Mucosa of descending colon (tissue), 3 donors: ENCODE measurements at regions not wholly inside any gene's neighbourhood (a gene's known extent, or its start where the extent isn't known, plus 50 kb on each side); places are given as distances from the start of the nearest gene placed in this dataset.
"Not testable (repeated sequence)": the region's sequence is repeated elsewhere in the genome, so short reads cannot be mapped to it uniquely, and the experiment has no call there.

ENCODE experiments used
- ATAC-seq: fragments of 200-7000 bp; cut with Tn5 transposase; one replicate; pipeline ENCODE4 v1.9.1; 2020; ENCODE audit warnings: mild to moderate bottlenecking, moderate library complexity
- DNase-seq, 3 donors: peaks; one replicate each; pipeline ENCODE4 v3.0.0-alpha.2; 2020
- H3K36me3 ChIP-seq: fragments of 200-600 bp; one replicate; pipeline ENCODE4 v1.8.0; 2021; ENCODE audit warnings: low read depth, mild to moderate bottlenecking
- H3K4me1 ChIP-seq: fragments of 200-600 bp; one replicate; pipeline ENCODE4 v1.8.0; 2021; ENCODE audit warnings: low read depth, mild to moderate bottlenecking
- H3K4me3 ChIP-seq: fragments of 200-600 bp; one replicate; pipeline ENCODE4 v1.8.0; 2021; ENCODE audit warnings: mild to moderate bottlenecking
- H3K9me3 ChIP-seq: fragments of 200-600 bp; one replicate; pipeline ENCODE4 v1.8.0; 2021; ENCODE audit warnings: mild to moderate bottlenecking
- intact Hi-C, 2 donors: fragments of 100-400 bp; cut with DNase I in 1 of 2; cut with micrococcal nuclease in 1 of 2; formaldehyde crosslinking; loops; one replicate each; pipeline versions ENCODE4 v1.11.0 to v1.11.1; 2022; cut with DNase I, micrococcal nuclease
- TF ChIP-seq, protein P1 (sequence below): fragments of 200-600 bp; IDR thresholded peaks from one replicate; pipeline ENCODE4 v1.8.0; 2022; ENCODE audit warnings: antibody characterized with exemption, mild to moderate bottlenecking
- donor health status: DM: no; HTN: no; CAD: no; lungs with moderate emphysema.
- donor health status: DM: no; HTN: no; CAD: no.
- donor health status: DM: no; HTN: yes; CAD: no.

DNA sequence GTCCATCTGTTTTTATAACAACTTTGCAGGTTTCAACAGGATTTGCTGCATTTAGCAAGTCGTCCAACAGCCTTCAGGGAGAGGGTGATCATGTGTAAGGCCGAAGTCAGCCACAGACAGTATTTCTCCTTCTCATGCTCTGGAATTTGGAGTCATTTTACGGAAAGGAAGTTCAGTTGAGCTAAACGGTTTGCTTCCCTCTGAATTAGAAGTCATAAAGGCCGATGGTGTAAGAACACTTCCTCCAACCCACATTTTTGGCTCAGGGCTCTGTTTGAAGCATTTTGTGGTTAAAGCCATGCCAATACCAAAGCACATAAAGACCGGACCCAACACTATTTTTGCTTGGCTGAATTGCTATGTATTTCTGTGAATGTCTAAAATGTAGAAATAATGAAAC is 129.5 kb downstream of the TMEM182 start:
- intact Hi-C loops = no loop called here
- ATAC-seq (no peak), DNase-seq (no peak)
- Histone ChIP-seq H3K4me1 (no peaks in the 10 kb centered on the region), H3K4me3 (no peak overlapping the region), H3K36me3 (no peaks in the 10 kb centered on the region), H3K9me3 (no peaks in the 10 kb centered on the region)
- TF ChIP-seq, protein P1, sequence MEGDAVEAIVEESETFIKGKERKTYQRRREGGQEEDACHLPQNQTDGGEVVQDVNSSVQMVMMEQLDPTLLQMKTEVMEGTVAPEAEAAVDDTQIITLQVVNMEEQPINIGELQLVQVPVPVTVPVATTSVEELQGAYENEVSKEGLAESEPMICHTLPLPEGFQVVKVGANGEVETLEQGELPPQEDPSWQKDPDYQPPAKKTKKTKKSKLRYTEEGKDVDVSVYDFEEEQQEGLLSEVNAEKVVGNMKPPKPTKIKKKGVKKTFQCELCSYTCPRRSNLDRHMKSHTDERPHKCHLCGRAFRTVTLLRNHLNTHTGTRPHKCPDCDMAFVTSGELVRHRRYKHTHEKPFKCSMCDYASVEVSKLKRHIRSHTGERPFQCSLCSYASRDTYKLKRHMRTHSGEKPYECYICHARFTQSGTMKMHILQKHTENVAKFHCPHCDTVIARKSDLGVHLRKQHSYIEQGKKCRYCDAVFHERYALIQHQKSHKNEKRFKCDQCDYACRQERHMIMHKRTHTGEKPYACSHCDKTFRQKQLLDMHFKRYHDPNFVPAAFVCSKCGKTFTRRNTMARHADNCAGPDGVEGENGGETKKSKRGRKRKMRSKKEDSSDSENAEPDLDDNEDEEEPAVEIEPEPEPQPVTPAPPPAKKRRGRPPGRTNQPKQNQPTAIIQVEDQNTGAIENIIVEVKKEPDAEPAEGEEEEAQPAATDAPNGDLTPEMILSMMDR = no peak

DNA sequence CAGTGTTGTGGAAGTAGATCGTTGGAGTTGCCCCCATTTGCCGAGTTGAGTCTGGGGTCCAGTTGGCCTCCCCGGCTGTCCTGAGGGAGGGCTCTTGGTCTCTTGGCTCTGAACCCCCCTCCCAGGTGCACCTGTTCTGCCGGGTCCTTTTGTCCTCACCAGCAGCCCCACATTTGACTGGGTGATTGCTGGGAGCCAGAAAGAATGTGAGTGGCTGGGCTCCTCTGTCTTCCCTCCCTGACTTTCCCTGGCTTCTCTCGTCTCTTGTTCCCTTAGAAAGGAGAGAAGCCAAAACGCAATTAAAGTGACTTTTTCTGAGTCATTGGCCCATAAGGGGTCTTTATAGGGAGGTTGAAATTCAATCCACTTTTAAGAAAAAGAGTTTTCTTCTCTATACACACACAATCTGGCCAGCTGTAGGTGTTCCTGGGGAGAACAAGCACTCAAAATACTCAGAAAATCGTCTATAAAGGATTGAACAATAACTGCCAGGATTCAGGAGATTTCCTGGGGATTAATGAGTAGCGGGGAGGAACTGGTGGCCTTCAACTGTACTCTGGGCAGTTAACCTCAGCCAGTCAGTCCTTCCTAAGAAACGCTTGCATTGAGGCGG is 131.0 kb downstream of the TMEM182 start:
- no peaks in the 10 kb centered on the region for H3K36me3 ChIP-seq
- intact Hi-C loops = no loop called here
- no peak for DNase-seq
- ATAC-seq = no peak
- TF ChIP-seq, protein P1 = no peak
- no peaks in the 10 kb centered on the region for H3K9me3 ChIP-seq
- H3K4me3 ChIP-seq = no peak overlapping the region
- H3K4me1 ChIP-seq = no peaks in the 10 kb centered on the region

DNA sequence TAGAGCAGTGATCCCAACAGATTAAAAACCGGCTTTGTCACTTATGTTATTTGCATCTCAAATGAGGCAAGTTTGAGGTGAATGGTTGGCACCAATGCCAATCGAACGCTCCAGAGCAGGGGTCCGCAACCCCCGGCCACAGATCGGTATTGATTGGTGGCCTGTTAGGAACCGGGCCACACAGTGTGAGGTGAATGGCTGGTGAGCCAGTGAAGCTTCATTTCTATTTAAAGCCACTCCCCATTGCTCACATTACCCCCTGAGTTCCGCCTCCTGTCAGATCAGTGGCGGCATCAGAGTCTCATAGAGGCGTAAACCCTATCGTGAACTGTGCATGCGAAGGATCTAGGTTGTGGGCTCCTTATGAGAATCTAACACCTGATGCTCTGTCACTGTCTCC is 132.0 kb downstream of the TMEM182 start:
- Histone ChIP-seq H3K4me1 (no peaks in the 10 kb centered on the region), H3K9me3 (no peaks in the 10 kb centered on the region), H3K4me3 (no peak overlapping the region), H3K36me3 (no peaks in the 10 kb centered on the region)
- intact Hi-C loops = no loop called here
- TF ChIP-seq, protein P1 = no peak
- DNase-seq (no peak), ATAC-seq (no peak)

DNA sequence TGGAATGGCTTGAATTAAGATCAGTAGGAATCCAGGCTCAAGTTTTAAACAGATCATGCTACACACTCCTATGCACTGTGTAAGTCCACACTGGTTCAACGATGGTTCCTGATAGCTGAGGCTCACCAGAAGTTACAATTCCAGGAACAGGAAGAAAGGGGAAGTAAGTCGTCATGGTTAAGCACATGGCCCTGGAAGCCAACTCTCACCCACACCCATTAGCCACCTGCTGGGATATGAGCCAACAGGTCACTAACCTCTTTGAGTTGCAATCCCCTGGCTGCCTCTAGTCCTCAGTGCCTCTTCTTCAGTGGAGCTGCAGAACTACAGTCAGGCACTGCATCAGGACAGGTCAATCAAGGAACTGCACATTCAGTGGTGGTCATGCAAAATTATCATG is 133.5 kb downstream of the TMEM182 start:
- Histone ChIP-seq H3K9me3 (no peaks in the 10 kb centered on the region), H3K4me3 (no peak overlapping the region), H3K4me1 (no peaks in the 10 kb centered on the region), H3K36me3 (no peaks in the 10 kb centered on the region)
- TF ChIP-seq, protein P1 = no peak
- DNase-seq = no peak
- intact Hi-C loops = no loop called here
- peak; percentile 58 for ATAC-seq

DNA sequence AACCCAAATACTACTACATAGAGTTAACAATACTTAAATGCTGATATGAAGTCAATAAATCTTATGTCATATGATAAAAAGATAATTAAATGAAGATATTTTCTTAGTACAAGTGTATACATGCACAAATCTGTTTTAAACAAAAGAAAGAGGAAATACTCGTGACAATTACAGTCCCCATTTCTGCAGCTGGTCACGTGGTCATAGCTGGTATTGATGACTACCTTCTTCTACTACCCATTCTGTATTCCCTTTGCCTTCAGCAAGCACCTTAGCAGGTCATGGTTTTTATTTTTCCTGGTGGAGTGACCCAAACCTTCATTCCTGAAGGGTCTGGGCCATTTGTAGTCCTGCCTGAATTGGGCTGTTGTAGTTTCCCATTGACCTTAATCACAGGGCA is 147.4 kb downstream of the TMEM182 start:
- ATAC-seq, H3K4me1 ChIP-seq, intact Hi-C loops, H3K9me3 ChIP-seq, DNase-seq, H3K4me3 ChIP-seq, H3K36me3 ChIP-seq: not testable (repeated sequence)

DNA sequence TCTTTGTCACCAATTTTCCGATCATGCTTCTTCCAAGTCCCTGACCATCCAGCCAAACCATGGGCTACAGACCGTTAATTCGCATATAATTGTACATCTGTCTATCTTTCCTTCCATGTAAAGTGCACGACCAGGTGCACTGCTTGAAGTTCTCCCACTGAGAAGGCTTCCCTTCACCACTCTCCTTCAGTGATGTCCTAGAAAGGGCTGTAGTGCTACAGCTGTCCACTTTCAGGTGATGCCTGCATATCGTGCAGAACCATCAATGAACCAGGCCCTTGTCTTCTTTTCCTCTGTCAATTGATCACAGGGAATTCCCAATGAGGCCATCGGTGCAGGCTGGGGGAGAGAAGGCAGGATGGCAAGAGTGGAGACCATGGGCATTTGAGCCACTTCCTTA is 148.9 kb downstream of the TMEM182 start:
- DNase-seq (no peak), ATAC-seq (no peak)
- TF ChIP-seq, protein P1 = no peak
- no peak overlapping the region for H3K4me3 ChIP-seq
- intact Hi-C loops = no loop called here
- no peaks in the 10 kb centered on the region for H3K4me1 ChIP-seq
- H3K9me3 ChIP-seq = no peaks in the 10 kb centered on the region
- no peaks in the 10 kb centered on the region for H3K36me3 ChIP-seq
